ENCODE measurements at regions not wholly inside any gene's neighbourhood (a gene's known extent, or its start where the extent isn't known, plus 50 kb on each side); places are given as distances from the start of the nearest gene placed in this dataset.

- DNase-seq = no peak
These were observed 337.8 kb upstream of the ZFHX3 start for GRCh38 chr16:73385696-73386095.

- DNase-seq = no peak
These were observed 336.7 kb upstream of the ZFHX3 start for GRCh38 chr16:73384506-73385089.

- no peak for DNase-seq
These were observed 336.0 kb upstream of the ZFHX3 start for GRCh38 chr16:73383988-73384365.

GRCh38 chr16:73383195-73383987, 335.5 kb upstream of the ZFHX3 start:
- no peak for DNase-seq

GRCh38 chr16:73378471-73378870, 330.5 kb upstream of the ZFHX3 start:
- no peak for DNase-seq

- DNase-seq = no peak
These were observed 323.8 kb upstream of the ZFHX3 start for GRCh38 chr16:73371584-73372319.

- no peak for DNase-seq
These were observed 321.9 kb upstream of the ZFHX3 start for GRCh38 chr16:73369851-73370250.

- no peak for DNase-seq
These were observed 320.8 kb upstream of the ZFHX3 start for GRCh38 chr16:73368715-73369114.

- peak; percentile 81 for DNase-seq
These were observed 317.2 kb upstream of the ZFHX3 start for GRCh38 chr16:73365016-73365551.

GRCh38 chr16:73364413-73364812, 316.5 kb upstream of the ZFHX3 start:
- no peak for DNase-seq

GRCh38 chr16:73361061-73361460, 313.1 kb upstream of the ZFHX3 start:
- DNase-seq = no peak

- DNase-seq = no peak
These were observed 308.6 kb upstream of the ZFHX3 start for GRCh38 chr16:73356401-73357079.

- no peak for DNase-seq
These were observed 308.1 kb upstream of the ZFHX3 start for GRCh38 chr16:73355981-73356380.

GRCh38 chr16:73354434-73354833, 306.5 kb upstream of the ZFHX3 start:
- peak; percentile 12 for DNase-seq

GRCh38 chr16:73350707-73351452, 303.0 kb upstream of the ZFHX3 start:
- no peak for DNase-seq

- peak; percentile 49 for DNase-seq
These were observed 299.8 kb upstream of the ZFHX3 start for GRCh38 chr16:73347500-73348375.

GRCh38 chr16:73339821-73340220, 291.9 kb upstream of the ZFHX3 start:
- DNase-seq = no peak

GRCh38 chr16:73337373-73338296, 289.7 kb upstream of the ZFHX3 start:
- no peak for DNase-seq

- no peak for DNase-seq
These were observed 281.7 kb upstream of the ZFHX3 start for GRCh38 chr16:73329358-73330286.

All from NCI-H1092 treated with DMSO at 0.1 percent for 48 hours (cell line).